Ishikawa (cell line): ENCODE measurements at regions not wholly inside any gene's neighbourhood (a gene's known extent, or its start where the extent isn't known, plus 50 kb on each side); places are given as distances from the start of the nearest gene placed in this dataset.

ENCODE experiments used
- CEBPB ChIP-seq: IDR thresholded peaks from 2 replicates; pipeline ENCODE4 v1.6.1; 2012
- CREB1 ChIP-seq: IDR thresholded peaks from 2 replicates; pipeline ENCODE4 v1.6.1; 2012; ENCODE audit warnings: low read depth
- EP300 ChIP-seq: IDR thresholded peaks from 2 replicates; pipeline ENCODE4 v1.6.1; 2012; ENCODE audit warnings: borderline replicate concordance
- RAD21 ChIP-seq: IDR thresholded peaks from 2 replicates; pipeline ENCODE4 v1.6.1; 2012; ENCODE audit warnings: low read depth
- YY1 ChIP-seq: IDR thresholded peaks from 2 replicates; pipeline ENCODE4 v1.6.1; 2012; ENCODE audit warnings: low read depth
- ZBTB7A ChIP-seq: IDR thresholded peaks from 2 replicates; pipeline ENCODE4 v1.6.1; 2012; ENCODE audit warnings: low read depth
- TF ChIP-seq, protein P1 (sequence below): IDR thresholded peaks from 2 replicates; pipeline ENCODE4 v1.6.1; 2012; ENCODE audit warnings: low read depth, mild to moderate bottlenecking

DNA sequence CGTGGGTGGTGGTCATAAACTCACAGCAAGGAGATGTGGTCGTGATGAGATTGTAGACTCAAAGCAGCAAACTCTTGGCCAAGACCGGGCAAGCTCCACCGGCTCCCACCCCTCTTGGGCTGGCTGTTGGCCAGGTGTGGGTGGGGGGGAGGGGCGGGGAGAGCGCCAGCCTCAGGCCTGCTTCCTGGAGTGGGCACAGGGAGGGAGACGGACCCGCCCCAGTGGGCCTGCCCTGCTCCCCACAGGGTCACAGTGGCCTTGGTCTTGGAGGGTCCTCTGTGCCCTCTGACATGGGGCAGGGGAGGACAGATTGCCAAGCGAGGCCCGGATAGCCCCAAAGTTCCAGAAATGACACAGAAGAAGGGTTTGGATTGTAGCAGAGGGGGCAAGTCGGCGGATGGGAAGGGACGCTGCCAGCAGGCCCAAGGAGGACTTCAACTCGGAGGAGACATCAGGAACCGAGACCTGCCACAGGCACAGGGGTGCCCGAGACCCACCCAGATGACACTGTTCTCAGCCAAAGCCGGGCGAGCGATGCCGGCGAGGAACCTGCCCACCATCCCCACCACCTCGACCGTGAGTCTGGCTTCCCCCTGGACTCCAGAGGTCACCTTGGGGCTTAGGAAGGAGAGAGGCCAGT lies 85.4 kb upstream of the ACTRT2 start:
- TF ChIP-seq, protein P1, sequence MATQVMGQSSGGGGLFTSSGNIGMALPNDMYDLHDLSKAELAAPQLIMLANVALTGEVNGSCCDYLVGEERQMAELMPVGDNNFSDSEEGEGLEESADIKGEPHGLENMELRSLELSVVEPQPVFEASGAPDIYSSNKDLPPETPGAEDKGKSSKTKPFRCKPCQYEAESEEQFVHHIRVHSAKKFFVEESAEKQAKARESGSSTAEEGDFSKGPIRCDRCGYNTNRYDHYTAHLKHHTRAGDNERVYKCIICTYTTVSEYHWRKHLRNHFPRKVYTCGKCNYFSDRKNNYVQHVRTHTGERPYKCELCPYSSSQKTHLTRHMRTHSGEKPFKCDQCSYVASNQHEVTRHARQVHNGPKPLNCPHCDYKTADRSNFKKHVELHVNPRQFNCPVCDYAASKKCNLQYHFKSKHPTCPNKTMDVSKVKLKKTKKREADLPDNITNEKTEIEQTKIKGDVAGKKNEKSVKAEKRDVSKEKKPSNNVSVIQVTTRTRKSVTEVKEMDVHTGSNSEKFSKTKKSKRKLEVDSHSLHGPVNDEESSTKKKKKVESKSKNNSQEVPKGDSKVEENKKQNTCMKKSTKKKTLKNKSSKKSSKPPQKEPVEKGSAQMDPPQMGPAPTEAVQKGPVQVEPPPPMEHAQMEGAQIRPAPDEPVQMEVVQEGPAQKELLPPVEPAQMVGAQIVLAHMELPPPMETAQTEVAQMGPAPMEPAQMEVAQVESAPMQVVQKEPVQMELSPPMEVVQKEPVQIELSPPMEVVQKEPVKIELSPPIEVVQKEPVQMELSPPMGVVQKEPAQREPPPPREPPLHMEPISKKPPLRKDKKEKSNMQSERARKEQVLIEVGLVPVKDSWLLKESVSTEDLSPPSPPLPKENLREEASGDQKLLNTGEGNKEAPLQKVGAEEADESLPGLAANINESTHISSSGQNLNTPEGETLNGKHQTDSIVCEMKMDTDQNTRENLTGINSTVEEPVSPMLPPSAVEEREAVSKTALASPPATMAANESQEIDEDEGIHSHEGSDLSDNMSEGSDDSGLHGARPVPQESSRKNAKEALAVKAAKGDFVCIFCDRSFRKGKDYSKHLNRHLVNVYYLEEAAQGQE: no peak
- TF ChIP-seq YY1 (no peak), RAD21 (no peak), CEBPB (no peak), EP300 (no peak), ZBTB7A (no peak), CREB1 (no peak)
